ENCODE measurements at regions not wholly inside any gene's neighbourhood (a gene's known extent, or its start where the extent isn't known, plus 50 kb on each side); places are given as distances from the start of the nearest gene placed in this dataset.

- 74% methylated on average over 1 of the region's 1 CpG for WGBS (ENCODE audit: insufficient coverage, low coverage, low lambda C conversion rate, missing lambda C conversion rate)
- intact Hi-C loops (cut with DNase I), result no loop called here
- H3K36me3 ChIP-seq, result no peaks in the 10 kb centered on the region
- no peak overlapping the region for H3K4me3 ChIP-seq
- no peaks in the 10 kb centered on the region for H3K9me3 ChIP-seq
- no peak for DNase-seq
- H3K27me3 ChIP-seq, result no peaks in the 10 kb centered on the region
- no peak for TF ChIP-seq POLR2A (IDR thresholded peaks at IDR 0.05)
- TF ChIP-seq, protein P1, sequence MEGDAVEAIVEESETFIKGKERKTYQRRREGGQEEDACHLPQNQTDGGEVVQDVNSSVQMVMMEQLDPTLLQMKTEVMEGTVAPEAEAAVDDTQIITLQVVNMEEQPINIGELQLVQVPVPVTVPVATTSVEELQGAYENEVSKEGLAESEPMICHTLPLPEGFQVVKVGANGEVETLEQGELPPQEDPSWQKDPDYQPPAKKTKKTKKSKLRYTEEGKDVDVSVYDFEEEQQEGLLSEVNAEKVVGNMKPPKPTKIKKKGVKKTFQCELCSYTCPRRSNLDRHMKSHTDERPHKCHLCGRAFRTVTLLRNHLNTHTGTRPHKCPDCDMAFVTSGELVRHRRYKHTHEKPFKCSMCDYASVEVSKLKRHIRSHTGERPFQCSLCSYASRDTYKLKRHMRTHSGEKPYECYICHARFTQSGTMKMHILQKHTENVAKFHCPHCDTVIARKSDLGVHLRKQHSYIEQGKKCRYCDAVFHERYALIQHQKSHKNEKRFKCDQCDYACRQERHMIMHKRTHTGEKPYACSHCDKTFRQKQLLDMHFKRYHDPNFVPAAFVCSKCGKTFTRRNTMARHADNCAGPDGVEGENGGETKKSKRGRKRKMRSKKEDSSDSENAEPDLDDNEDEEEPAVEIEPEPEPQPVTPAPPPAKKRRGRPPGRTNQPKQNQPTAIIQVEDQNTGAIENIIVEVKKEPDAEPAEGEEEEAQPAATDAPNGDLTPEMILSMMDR (IDR thresholded peaks at IDR 0.05), result no peak
- no peak for ATAC-seq
- H3K4me1 ChIP-seq, result no peaks in the 10 kb centered on the region
- H3K27ac ChIP-seq, result no peak overlapping the region
Observed at GRCh38 chr4:137274404-137274803, 257.9 kb downstream of the PCDH18 start.

DNA sequence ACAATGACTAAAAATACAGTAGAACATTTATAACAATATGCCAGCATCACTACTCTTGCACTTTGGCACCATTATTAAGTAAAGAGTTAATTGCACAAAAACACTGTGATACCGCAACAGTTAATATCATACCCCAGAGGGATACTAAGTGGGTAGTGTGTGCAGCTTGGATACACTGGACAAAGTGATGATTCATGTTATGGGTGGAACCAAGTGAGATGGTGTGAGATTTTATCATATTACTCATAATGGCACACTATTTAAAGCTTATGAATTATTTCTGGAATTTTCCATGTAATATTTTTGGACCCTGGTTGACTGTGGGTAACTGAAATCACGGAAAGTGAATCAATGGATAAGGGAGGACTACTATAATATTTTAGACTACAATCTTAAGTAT lies 265.3 kb downstream of the PCDH18 start:
- H3K27me3 ChIP-seq, result no peaks in the 10 kb centered on the region
- TF ChIP-seq POLR2A (IDR thresholded peaks at IDR 0.05), result no peak
- TF ChIP-seq, protein P1 (IDR thresholded peaks at IDR 0.05), result no peak
- no peaks in the 10 kb centered on the region for H3K4me1 ChIP-seq
- no peaks in the 10 kb centered on the region for H3K36me3 ChIP-seq
- intact Hi-C loops (cut with DNase I), result no loop called here
- no peak overlapping the region for H3K4me3 ChIP-seq
- no peaks in the 10 kb centered on the region for H3K9me3 ChIP-seq
- DNase-seq, result no peak
- no peak for ATAC-seq
- WGBS (ENCODE audit: insufficient coverage, low coverage, low lambda C conversion rate, missing lambda C conversion rate), result 45% methylated on average over 2 of the region's 2 CpGs
- H3K27ac ChIP-seq, result no peak overlapping the region

DNA sequence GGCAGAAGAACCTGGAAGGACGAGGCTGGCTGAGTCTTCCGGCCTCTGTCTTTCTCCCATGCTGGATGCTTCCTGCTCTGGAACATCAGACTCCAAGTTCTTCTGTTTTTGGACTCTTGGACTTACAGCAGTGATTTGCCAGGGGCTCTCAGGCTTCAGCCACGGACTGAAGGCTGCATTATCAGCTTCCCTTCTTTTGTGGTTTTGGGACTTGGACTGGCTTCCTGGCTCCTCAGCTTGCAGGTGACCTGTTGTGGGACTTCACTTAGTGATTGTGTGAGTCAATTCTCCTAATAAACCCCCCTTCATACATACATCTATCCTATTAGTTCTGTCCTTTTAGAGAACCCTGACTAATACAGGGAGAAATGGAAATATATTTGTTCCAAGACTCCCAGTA lies 265.8 kb downstream of the PCDH18 start:
- no peaks in the 10 kb centered on the region for H3K4me1 ChIP-seq
- no peak overlapping the region for H3K4me3 ChIP-seq
- WGBS (ENCODE audit: insufficient coverage, low coverage, low lambda C conversion rate, missing lambda C conversion rate), result 56% methylated on average over 3 of the region's 3 CpGs
- no peak overlapping the region for H3K27ac ChIP-seq
- H3K27me3 ChIP-seq, result no peaks in the 10 kb centered on the region
- no peak for ATAC-seq
- TF ChIP-seq, protein P1 (IDR thresholded peaks at IDR 0.05), result no peak
- no peak for TF ChIP-seq POLR2A (IDR thresholded peaks at IDR 0.05)
- no peak for DNase-seq
- no peaks in the 10 kb centered on the region for H3K36me3 ChIP-seq
- no peaks in the 10 kb centered on the region for H3K9me3 ChIP-seq
- intact Hi-C loops (cut with DNase I), result no loop called here

DNA sequence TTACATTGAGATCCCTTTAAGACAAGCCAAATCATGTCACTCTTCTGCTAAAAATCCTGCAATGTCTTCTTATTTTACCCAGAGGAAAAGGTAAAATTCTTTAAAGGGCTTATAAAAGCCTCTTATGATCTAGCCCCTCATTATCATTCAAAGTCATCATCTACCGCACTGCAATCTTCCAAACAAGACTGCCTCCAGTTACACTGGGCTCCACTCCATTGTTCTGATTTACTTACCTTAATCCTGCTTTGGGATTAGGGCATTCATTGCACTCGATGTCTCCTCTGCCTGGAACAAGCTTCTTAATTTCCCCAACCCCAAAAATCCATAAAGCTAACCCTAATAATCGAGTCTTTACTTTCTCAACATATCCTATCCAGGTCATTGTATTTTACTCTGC lies 269.1 kb downstream of the PCDH18 start:
- DNase-seq (no peak), ATAC-seq (no peak)
- intact Hi-C loops (cut with DNase I), result no loop called here
- H3K27me3 ChIP-seq, result no peaks in the 10 kb centered on the region
- H3K36me3 ChIP-seq, result no peaks in the 10 kb centered on the region
- H3K27ac ChIP-seq, result no peak overlapping the region
- no peaks in the 10 kb centered on the region for H3K4me1 ChIP-seq
- no peaks in the 10 kb centered on the region for H3K9me3 ChIP-seq
- TF ChIP-seq POLR2A (IDR thresholded peaks at IDR 0.05), result no peak
- TF ChIP-seq, protein P1 (IDR thresholded peaks at IDR 0.05), result no peak
- WGBS (ENCODE audit: insufficient coverage, low coverage, low lambda C conversion rate, missing lambda C conversion rate), result 37% methylated on average over 3 of the region's 3 CpGs
- H3K4me3 ChIP-seq, result no peak overlapping the region

DNA sequence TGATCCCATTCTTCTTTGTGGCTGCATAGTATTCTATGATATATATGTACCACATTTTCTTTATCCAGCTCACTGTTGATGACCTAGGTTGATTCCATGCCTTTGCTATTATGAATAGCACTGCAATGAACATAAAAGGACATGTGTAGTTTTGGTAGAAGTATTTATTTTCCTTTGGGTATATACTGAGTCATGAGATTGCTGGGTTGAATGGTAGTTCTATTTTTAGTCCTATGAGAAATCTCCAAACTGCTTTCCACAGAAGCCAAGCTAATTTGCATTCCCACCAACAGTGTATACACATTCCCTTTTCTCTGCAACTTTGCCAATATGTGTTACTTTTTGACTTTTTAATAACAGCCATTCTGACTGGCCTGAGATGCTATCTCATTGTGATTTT lies 278.3 kb downstream of the PCDH18 start:
- no peak for DNase-seq
- ATAC-seq, result no peak
- no peak overlapping the region for H3K4me3 ChIP-seq
- no peak overlapping the region for H3K27ac ChIP-seq
- no peaks in the 10 kb centered on the region for H3K4me1 ChIP-seq
- no peaks in the 10 kb centered on the region for H3K9me3 ChIP-seq
- intact Hi-C loops (cut with DNase I), result no loop called here
- TF ChIP-seq, protein P1 (IDR thresholded peaks at IDR 0.05), result no peak
- no peak for TF ChIP-seq POLR2A (IDR thresholded peaks at IDR 0.05)
- no peaks in the 10 kb centered on the region for H3K27me3 ChIP-seq
- H3K36me3 ChIP-seq, result no peaks in the 10 kb centered on the region
